ENCODE measurements at regions not wholly inside any gene's neighbourhood (a gene's known extent, or its start where the extent isn't known, plus 50 kb on each side); places are given as distances from the start of the nearest gene placed in this dataset.

- TF ChIP-seq CTCF (IDR thresholded peaks at IDR 0.05; ENCODE audit: low read depth, low read length) (no peak), EZH2phosphoT487 (IDR thresholded peaks at IDR 0.05; ENCODE audit: low read depth) (no peak)
These were observed 567.3 kb upstream of the ZNF717 start for GRCh38 chr3:76352511-76353284.

All from OCI-LY3 (cell line).